HEK293T (cell line): ENCODE measurements at regions not wholly inside any gene's neighbourhood (a gene's known extent, or its start where the extent isn't known, plus 50 kb on each side); places are given as distances from the start of the nearest gene placed in this dataset.

Experiments
- CTCF ChIA-PET: fragments of 350-600 bp; formaldehyde crosslinking; extraction: SDS; loops from one replicate; lab custom pipeline; 2021; ENCODE audit warnings: antibody characterized with exemption, inconsistent platforms; lab: Yijun Ruan, JAX
- POLR2A ChIA-PET: fragments of 350-600 bp; formaldehyde crosslinking; extraction: SDS; loops from one replicate; lab custom pipeline; 2020; ENCODE audit warnings: antibody characterized with exemption, inconsistent platforms; lab: Yijun Ruan, JAX
- DNase-seq: peaks from one replicate; pipeline ENCODE4 v3.0.0; 2012; ENCODE audit warnings: mixed read lengths; ENCODE audit errors: extremely low spot score
- ARNT ChIP-seq: fragments of 450-650 bp; IDR thresholded peaks from 2 replicates; pipeline ENCODE4 v1.6.1; 2017; ENCODE audit warnings: mild to moderate bottlenecking
- BHLHE40 ChIP-seq: fragments of 450-650 bp; IDR thresholded peaks from 2 replicates; pipeline ENCODE4 v1.6.1; 2016; ENCODE audit warnings: mild to moderate bottlenecking, moderate library complexity, borderline replicate concordance
- CTBP1 ChIP-seq: fragments of 450-650 bp; IDR thresholded peaks from 2 replicates; pipeline ENCODE4 v1.6.1; 2016; ENCODE audit warnings: borderline replicate concordance
- ELF4 ChIP-seq: fragments of 450-650 bp; IDR thresholded peaks from 2 replicates; pipeline ENCODE4 v1.6.1; 2017; ENCODE audit warnings: antibody characterized with exemption
- FOXA1 ChIP-seq: fragments of 450-650 bp; IDR thresholded peaks from 2 replicates; pipeline ENCODE4 v1.6.1; 2016; ENCODE audit warnings: mild to moderate bottlenecking
- FOXK2 ChIP-seq: fragments of 450-650 bp; IDR thresholded peaks from 2 replicates; pipeline ENCODE4 v1.6.1; 2016; ENCODE audit warnings: mild to moderate bottlenecking
- FOXM1 ChIP-seq: fragments of 450-650 bp; IDR thresholded peaks from 2 replicates; pipeline ENCODE4 v1.6.1; 2017; ENCODE audit warnings: mild to moderate bottlenecking, borderline replicate concordance
- HDGF ChIP-seq: fragments of 450-650 bp; IDR thresholded peaks from 2 replicates; pipeline ENCODE4 v1.6.1; 2017; ENCODE audit warnings: antibody characterized with exemption, borderline replicate concordance
- L3MBTL2 ChIP-seq: fragments of 450-650 bp; conservative IDR thresholded peaks from 2 replicates; pipeline ENCODE4 v1.6.1; 2016; ENCODE audit warnings: mild to moderate bottlenecking
- LEF1 ChIP-seq: fragments of 450-650 bp; IDR thresholded peaks from 2 replicates; pipeline ENCODE4 v1.6.1; 2017; ENCODE audit warnings: mild to moderate bottlenecking, borderline replicate concordance
- NFRKB ChIP-seq: fragments of 450-650 bp; IDR thresholded peaks from 2 replicates; pipeline ENCODE4 v1.6.1; 2016; ENCODE audit warnings: mild to moderate bottlenecking, moderate library complexity
- PKNOX1 ChIP-seq: fragments of 450-650 bp; IDR thresholded peaks from 2 replicates; pipeline ENCODE4 v1.6.1; 2016
- SP1 ChIP-seq: fragments of 450-650 bp; IDR thresholded peaks from 2 replicates; pipeline ENCODE4 v1.6.1; 2017
- SUZ12 ChIP-seq: fragments of 450-650 bp; IDR thresholded peaks from 2 replicates; pipeline ENCODE4 v1.6.1; 2016; ENCODE audit warnings: mild to moderate bottlenecking
- TARDBP ChIP-seq: fragments of 450-650 bp; IDR thresholded peaks from 2 replicates; pipeline ENCODE4 v1.6.1; 2016
- ZNF384 ChIP-seq: fragments of 450-650 bp; IDR thresholded peaks from 2 replicates; pipeline ENCODE4 v1.6.1; 2016

GRCh38 chr20:57869291-57869950, 159.6 kb upstream of the PMEPA1 start:
- TF ChIP-seq PKNOX1 = no peak
- no peak for TF ChIP-seq ZNF384
- no peak for TF ChIP-seq LEF1
- TF ChIP-seq HDGF = no peak
- no peak for TF ChIP-seq ELF4
- no peak for TF ChIP-seq FOXM1
- no peak for TF ChIP-seq SP1
- TF ChIP-seq BHLHE40 = no peak
- no peak for TF ChIP-seq NFRKB
- no peak for TF ChIP-seq SUZ12
- no peak for TF ChIP-seq FOXA1
- no peak for TF ChIP-seq FOXK2
- TF ChIP-seq ARNT = no peak
- ChIA-PET POLR2A (no interaction called here), CTCF (interaction anchor here (0.6 kb wide), 1 partner anchor 130 kb away, joined by 3 read pairs; no protein-coding TSS in a partner anchor)
- no peak for DNase-seq

- no peak for DNase-seq
- POLR2A ChIA-PET = no interaction called here
- TF ChIP-seq FOXK2 = no peak
- no peak for TF ChIP-seq LEF1
- no peak for TF ChIP-seq CTBP1
- no peak for TF ChIP-seq ELF4
- TF ChIP-seq BHLHE40 = no peak
- TF ChIP-seq FOXM1 = no peak
- TF ChIP-seq ZNF384 = no peak
- TF ChIP-seq HDGF = no peak
- TF ChIP-seq SUZ12 = no peak
- CTCF ChIA-PET = no interaction called here
Measured at GRCh38 chr20:57868310-57868709, 158.5 kb upstream of the PMEPA1 start.

GRCh38 chr20:57867807-57868206, 158.0 kb upstream of the PMEPA1 start:
- no peak for DNase-seq
- no peak for TF ChIP-seq SP1
- no peak for TF ChIP-seq HDGF
- TF ChIP-seq LEF1 = no peak
- TF ChIP-seq CTBP1 = no peak
- TF ChIP-seq NFRKB = no peak
- no peak for TF ChIP-seq ARNT
- no peak for TF ChIP-seq L3MBTL2
- TF ChIP-seq ELF4 = no peak
- TF ChIP-seq FOXM1 = no peak
- TF ChIP-seq TARDBP = no peak
- TF ChIP-seq FOXA1 = no peak
- TF ChIP-seq FOXK2 = no peak
- no peak for TF ChIP-seq PKNOX1
- POLR2A ChIA-PET = no interaction called here
- CTCF ChIA-PET = no interaction called here

- TF ChIP-seq SP1 (no peak), CTBP1 (no peak), FOXA1 (no peak), BHLHE40 (no peak), L3MBTL2 (no peak), ELF4 (no peak), FOXM1 (no peak), HDGF (no peak), TARDBP (no peak), SUZ12 (no peak), LEF1 (no peak), ZNF384 (no peak), FOXK2 (no peak), ARNT (no peak), NFRKB (no peak), PKNOX1 (no peak)
- ChIA-PET CTCF (no interaction called here), POLR2A (no interaction called here)
- DNase-seq = no peak
Measured at GRCh38 chr20:57867181-57867803, 157.5 kb upstream of the PMEPA1 start.

- CTCF ChIA-PET = no interaction called here
- no peak for TF ChIP-seq SP1
- TF ChIP-seq CTBP1 = no peak
- no peak for TF ChIP-seq FOXM1
- TF ChIP-seq HDGF = no peak
- TF ChIP-seq BHLHE40 = no peak
- no peak for TF ChIP-seq NFRKB
- no peak for TF ChIP-seq SUZ12
- POLR2A ChIA-PET = no interaction called here
- DNase-seq = no peak
Measured at GRCh38 chr20:57866250-57867106, 156.7 kb upstream of the PMEPA1 start.

GRCh38 chr20:57865266-57865665, 155.5 kb upstream of the PMEPA1 start:
- CTCF ChIA-PET = no interaction called here
- DNase-seq = no peak

More at GRCh38 chr20:57865266-57865665, 155.5 kb upstream of the PMEPA1 start:
- POLR2A ChIA-PET = no interaction called here
- TF ChIP-seq ARNT = no peak
- TF ChIP-seq HDGF = no peak
- TF ChIP-seq ZNF384 = no peak
- no peak for TF ChIP-seq CTBP1
- TF ChIP-seq NFRKB = no peak
- TF ChIP-seq SP1 = no peak
- no peak for TF ChIP-seq PKNOX1
- TF ChIP-seq L3MBTL2 = no peak
- TF ChIP-seq BHLHE40 = no peak
- TF ChIP-seq ELF4 = no peak
- TF ChIP-seq FOXA1 = no peak
- no peak for TF ChIP-seq LEF1
- TF ChIP-seq TARDBP = no peak
- TF ChIP-seq FOXM1 = no peak
- TF ChIP-seq FOXK2 = no peak
- no peak for TF ChIP-seq SUZ12
